Activated CD8-positive, alpha-beta memory T cell treated with anti-CD3 and anti-CD28 coated beads for 1 hour (primary cell): ENCODE measurements at regions not wholly inside any gene's neighbourhood (a gene's known extent, or its start where the extent isn't known, plus 50 kb on each side); places are given as distances from the start of the nearest gene placed in this dataset.
"Not testable (repeated sequence)": the region's sequence is repeated elsewhere in the genome, so short reads cannot be mapped to it uniquely, and the experiment has no call there.

ENCODE experiments used
- DNase-seq, 2 donors: peaks; one replicate each; pipeline ENCODE4 v3.0.0-alpha.2; 2020; ENCODE audit warnings: low read depth in 1 of 2; ENCODE audit errors: extremely low read depth in 1 of 2

GRCh38 chr13:40344270-40345148, 321.9 kb downstream of the FOXO1 start:
- DNase-seq = no peak

- no peak for DNase-seq
Observed at GRCh38 chr13:40345149-40345514, 321.3 kb downstream of the FOXO1 start.

GRCh38 chr13:40345654-40346372, 320.6 kb downstream of the FOXO1 start:
- no peak for DNase-seq

GRCh38 chr13:40346592-40346991, 319.8 kb downstream of the FOXO1 start:
- no peak for DNase-seq

GRCh38 chr13:40348096-40348679, 318.3 kb downstream of the FOXO1 start:
- DNase-seq = no peak

GRCh38 chr13:40350283-40350992, 316.0 kb downstream of the FOXO1 start:
- DNase-seq = no peak

GRCh38 chr13:40351537-40352379, 314.7 kb downstream of the FOXO1 start:
- DNase-seq = no peak

GRCh38 chr13:40352380-40352778, 314.1 kb downstream of the FOXO1 start:
- no peak for DNase-seq

GRCh38 chr13:40352802-40353562, 313.5 kb downstream of the FOXO1 start:
- DNase-seq = no peak

- no peak for DNase-seq
Observed at GRCh38 chr13:40355126-40355724, 311.2 kb downstream of the FOXO1 start.

GRCh38 chr13:40356011-40356410, 310.4 kb downstream of the FOXO1 start:
- no peak for DNase-seq

GRCh38 chr13:40356458-40356857, 310.0 kb downstream of the FOXO1 start:
- DNase-seq = not testable (repeated sequence)

- DNase-seq = no peak
Observed at GRCh38 chr13:40362502-40362901, 303.9 kb downstream of the FOXO1 start.

GRCh38 chr13:40363653-40364052, 302.8 kb downstream of the FOXO1 start:
- no peak for DNase-seq

GRCh38 chr13:40366119-40366518, 300.3 kb downstream of the FOXO1 start:
- no peak for DNase-seq

- no peak for DNase-seq
Observed at GRCh38 chr13:40368127-40368891, 298.1 kb downstream of the FOXO1 start.

- DNase-seq = no peak
Observed at GRCh38 chr13:40370661-40371060, 295.8 kb downstream of the FOXO1 start.

- no peak for DNase-seq
Observed at GRCh38 chr13:40371531-40372125, 294.8 kb downstream of the FOXO1 start.
